GM12873 (cell line): ENCODE measurements at regions not wholly inside any gene's neighbourhood (a gene's known extent, or its start where the extent isn't known, plus 50 kb on each side); places are given as distances from the start of the nearest gene placed in this dataset.

ENCODE experiments used
- CTCF ChIP-seq: IDR thresholded peaks from 2 replicates; pipeline ENCODE4 v1.5.1; 2012; ENCODE audit warnings: low read depth, mild to moderate bottlenecking, moderate library complexity, low read length, control low read depth; ENCODE audit not compliant: insufficient read depth; ENCODE audit errors: missing control alignments

- no peak for TF ChIP-seq CTCF
These were observed 648.2 kb downstream of the MAT2B start for GRCh38 chr5:164153469-164154172.

- TF ChIP-seq CTCF: no peak
These were observed 665.4 kb downstream of the MAT2B start for GRCh38 chr5:164170814-164171213.

GRCh38 chr5:164175083-164175482 is 669.7 kb downstream of the MAT2B start:
- no peak for TF ChIP-seq CTCF

- no peak for TF ChIP-seq CTCF
These were observed 674.0 kb downstream of the MAT2B start for GRCh38 chr5:164179406-164179805.

GRCh38 chr5:164181604-164182003 is 676.2 kb downstream of the MAT2B start:
- no peak for TF ChIP-seq CTCF

- TF ChIP-seq CTCF: no peak
These were observed 678.7 kb downstream of the MAT2B start for GRCh38 chr5:164184158-164184557.

- no peak for TF ChIP-seq CTCF
These were observed 679.6 kb downstream of the MAT2B start for GRCh38 chr5:164185000-164185399.
